ENCODE measurements at regions not wholly inside any gene's neighbourhood (a gene's known extent, or its start where the extent isn't known, plus 50 kb on each side); places are given as distances from the start of the nearest gene placed in this dataset.

DNA sequence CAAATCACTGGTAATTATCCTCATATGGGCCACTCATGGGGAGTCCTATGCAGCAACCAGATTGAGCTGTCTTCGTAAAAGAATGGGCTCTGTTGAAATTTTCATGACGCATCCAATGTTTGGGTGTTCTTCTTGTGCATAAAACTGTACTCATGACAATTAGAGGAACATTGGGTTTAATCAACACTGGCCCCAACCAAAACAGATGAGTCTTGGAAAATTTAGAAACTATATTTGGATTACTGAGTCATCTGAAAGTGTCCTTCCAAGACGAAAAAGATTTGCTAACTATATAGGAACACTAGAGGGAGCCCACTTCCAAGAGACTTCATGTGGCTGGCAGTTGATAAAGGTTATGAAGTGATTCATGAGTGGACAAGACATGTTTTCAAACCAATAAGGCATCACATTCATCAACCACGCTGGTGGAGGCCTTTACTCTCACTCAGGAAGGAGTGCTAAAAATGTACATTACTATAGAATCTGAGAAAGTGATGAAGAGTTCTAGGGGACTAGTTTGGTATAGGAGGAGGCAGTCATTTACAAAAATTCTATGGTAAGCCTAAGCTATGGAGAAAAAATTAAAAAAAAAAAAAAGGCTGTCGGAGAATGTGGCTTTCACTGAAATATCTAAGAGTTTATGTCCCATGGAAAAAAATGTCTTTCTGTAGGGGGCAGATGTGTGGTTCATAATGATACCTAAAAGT lies 313.5 kb downstream of the PRDM9 start:
- H3K9me1 ChIP-seq (ENCODE audit: insufficient read depth, low read length), result no peaks in the 10 kb centered on the region
- no peak overlapping the region for H2BK5ac ChIP-seq (ENCODE audit: low read depth, low read length, poor library complexity, severe bottlenecking)
- no peak overlapping the region for H3K4me3 ChIP-seq (ENCODE audit: insufficient read depth, low read depth, low read length)
- CTCF ChIA-PET, result no interaction called here
- ATAC-seq (ENCODE audit: low read depth), result no peak
- no peak overlapping the region for H2BK120ac ChIP-seq (ENCODE audit: low read depth, low read length)
- no peak overlapping the region for H2AK9ac ChIP-seq (replicated peaks; ENCODE audit: low read depth, low read length, poor library complexity)
- H3K4me2 ChIP-seq (ENCODE audit: low read depth, low read length), result no peak overlapping the region
- no peak overlapping the region for H3K14ac ChIP-seq (replicated peaks; ENCODE audit: low read depth, low read length)
- no peaks in the 10 kb centered on the region for H3K4me1 ChIP-seq (ENCODE audit: control insufficient read depth, insufficient read depth, low read length)
- no peaks in the 10 kb centered on the region for H3K79me1 ChIP-seq (ENCODE audit: low read depth in 1 of 2, low read length in 2 of 2)
- no peak overlapping the region for H2BK20ac ChIP-seq (ENCODE audit: low read depth, low read length)
- H3K27ac ChIP-seq (ENCODE audit: insufficient read depth, low read length), result no peak overlapping the region
- H3K36me3 ChIP-seq (ENCODE audit: control insufficient read depth, insufficient read depth, low read length), result no peaks in the 10 kb centered on the region
- no peaks in the 10 kb centered on the region for H4K20me1 ChIP-seq (ENCODE audit: insufficient read depth, low read length)
- POLR2A ChIA-PET (ENCODE audit: unreplicated experiment), result no interaction called here
- TF ChIP-seq, protein P1, sequence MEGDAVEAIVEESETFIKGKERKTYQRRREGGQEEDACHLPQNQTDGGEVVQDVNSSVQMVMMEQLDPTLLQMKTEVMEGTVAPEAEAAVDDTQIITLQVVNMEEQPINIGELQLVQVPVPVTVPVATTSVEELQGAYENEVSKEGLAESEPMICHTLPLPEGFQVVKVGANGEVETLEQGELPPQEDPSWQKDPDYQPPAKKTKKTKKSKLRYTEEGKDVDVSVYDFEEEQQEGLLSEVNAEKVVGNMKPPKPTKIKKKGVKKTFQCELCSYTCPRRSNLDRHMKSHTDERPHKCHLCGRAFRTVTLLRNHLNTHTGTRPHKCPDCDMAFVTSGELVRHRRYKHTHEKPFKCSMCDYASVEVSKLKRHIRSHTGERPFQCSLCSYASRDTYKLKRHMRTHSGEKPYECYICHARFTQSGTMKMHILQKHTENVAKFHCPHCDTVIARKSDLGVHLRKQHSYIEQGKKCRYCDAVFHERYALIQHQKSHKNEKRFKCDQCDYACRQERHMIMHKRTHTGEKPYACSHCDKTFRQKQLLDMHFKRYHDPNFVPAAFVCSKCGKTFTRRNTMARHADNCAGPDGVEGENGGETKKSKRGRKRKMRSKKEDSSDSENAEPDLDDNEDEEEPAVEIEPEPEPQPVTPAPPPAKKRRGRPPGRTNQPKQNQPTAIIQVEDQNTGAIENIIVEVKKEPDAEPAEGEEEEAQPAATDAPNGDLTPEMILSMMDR (conservative IDR thresholded peaks at IDR 0.05; ENCODE audit: low read depth, low read length), result 0 out of 2 replicates have a peak, but pooled peaks have one; percentile 12
- TF ChIP-seq BHLHE40 (IDR thresholded peaks at IDR 0.05; ENCODE audit: low read depth, low read length) (no peak), RFX5 (IDR thresholded peaks at IDR 0.05; ENCODE audit: low read depth, low read length) (no peak)
- intact Hi-C loops (cut with micrococcal nuclease), result no loop called here
- no peak overlapping the region for H4K5ac ChIP-seq (ENCODE audit: low read depth, low read length)
- in situ Hi-C loops (cut with MboI; ENCODE audit: low sequenced_read_pairs), result no loop called here
- H2BK15ac ChIP-seq (ENCODE audit: low read depth, low read length), result no peak overlapping the region
- DNase-seq, result peak; percentile 1
- no peak overlapping the region for H3K56ac ChIP-seq (ENCODE audit: extremely low read depth, insufficient read depth, low read length)
- H2AFZ ChIP-seq (replicated peaks; ENCODE audit: low read length, poor library complexity), result no peak overlapping the region
- no peak overlapping the region for H2AK5ac ChIP-seq (ENCODE audit: low read depth, low read length)
- H3K23ac ChIP-seq (ENCODE audit: low read depth, low read length), result no peak overlapping the region
- H4K91ac ChIP-seq (ENCODE audit: insufficient read depth, low read depth, low read length), result no peak overlapping the region
- no peaks in the 10 kb centered on the region; the same call in 1 of the 2 replicates for H3K9me3 ChIP-seq (ENCODE audit: control insufficient read depth, insufficient read depth, low read length)
- H3K9ac ChIP-seq (ENCODE audit: low read depth, low read length), result no peak overlapping the region
- no peak overlapping the region for H3K18ac ChIP-seq (ENCODE audit: low read depth, low read length)
- H3K4ac ChIP-seq (ENCODE audit: low read depth, low read length), result no peak overlapping the region
- no peaks in the 10 kb centered on the region for H3K27me3 ChIP-seq (ENCODE audit: control insufficient read depth, insufficient read depth, low read length)
- dilution Hi-C loops (cut with HindIII; ENCODE audit: low sequenced_read_pairs, unreplicated experiment), result no loop called here
- no TSS peak for BruUV-seq (replicated peaks)
- no CpG with 5 or more reads among the region's 5 CpGs for WGBS, 2 experiments (ENCODE audit: extremely low coverage in 2 of 2, insufficient read length in 1 of 2)
- no peak overlapping the region for H4K8ac ChIP-seq (ENCODE audit: low read depth in 2 of 2, low read length in 2 of 2)

All from IMR-90 (cell line).